Inferior parietal cortex (tissue), 1 donor: ENCODE measurements at regions not wholly inside any gene's neighbourhood (a gene's known extent, or its start where the extent isn't known, plus 50 kb on each side); places are given as distances from the start of the nearest gene placed in this dataset.

Source experiments
- DNase-seq: peaks from one replicate; pipeline ENCODE4 v3.0.0-alpha.2; 2016; ENCODE audit errors: extremely low spot score

GRCh38 chr16:87129771-87130170 is 187.4 kb downstream of the C16orf95 start:
- no peak for DNase-seq

DNA sequence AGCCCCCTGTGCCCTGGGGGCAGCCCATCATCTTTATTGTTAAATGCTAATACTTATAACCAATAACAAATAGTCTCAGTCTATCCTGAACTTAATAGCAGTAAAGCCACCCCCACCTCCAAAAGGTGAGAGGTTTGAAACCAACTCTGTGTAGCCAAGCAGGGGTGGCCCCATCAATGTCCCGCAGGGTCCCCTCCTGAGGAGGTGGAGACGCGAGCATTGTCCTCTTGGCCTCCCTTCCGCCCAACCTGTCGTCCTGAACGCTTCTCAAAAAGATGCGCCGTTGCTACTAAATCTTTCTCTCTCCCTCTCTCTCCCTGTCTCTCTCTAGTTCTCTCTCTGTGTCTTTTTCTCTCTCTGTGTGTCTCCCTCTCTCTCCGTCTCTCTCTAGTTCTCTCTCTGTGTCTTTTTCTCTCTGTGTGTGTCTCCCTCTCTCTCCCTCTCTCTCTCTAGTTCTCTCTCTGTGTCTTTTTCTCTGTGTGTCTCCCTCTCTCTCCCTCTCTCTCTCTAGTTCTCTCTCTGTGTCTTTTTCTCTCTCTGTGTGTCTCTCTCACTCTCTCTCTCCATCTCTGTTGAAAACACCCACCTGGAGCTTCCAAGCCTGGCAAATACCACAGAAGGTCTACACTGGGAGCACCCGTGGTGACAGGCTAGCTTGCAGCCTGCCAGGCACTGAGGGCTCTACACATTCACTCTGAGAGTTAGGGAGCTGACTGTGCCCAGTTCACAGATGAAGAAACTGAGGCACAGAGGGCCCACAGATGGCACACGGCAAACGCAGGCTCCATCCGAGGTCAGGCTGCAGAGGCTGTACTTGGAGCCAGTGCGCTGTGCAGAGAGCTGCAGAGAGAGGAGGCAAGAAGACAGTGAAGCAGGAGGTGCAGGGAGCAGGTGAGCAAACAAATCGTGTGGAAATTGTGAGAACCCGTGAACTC is 185.9 kb downstream of the C16orf95 start:
- no peak for DNase-seq

DNA sequence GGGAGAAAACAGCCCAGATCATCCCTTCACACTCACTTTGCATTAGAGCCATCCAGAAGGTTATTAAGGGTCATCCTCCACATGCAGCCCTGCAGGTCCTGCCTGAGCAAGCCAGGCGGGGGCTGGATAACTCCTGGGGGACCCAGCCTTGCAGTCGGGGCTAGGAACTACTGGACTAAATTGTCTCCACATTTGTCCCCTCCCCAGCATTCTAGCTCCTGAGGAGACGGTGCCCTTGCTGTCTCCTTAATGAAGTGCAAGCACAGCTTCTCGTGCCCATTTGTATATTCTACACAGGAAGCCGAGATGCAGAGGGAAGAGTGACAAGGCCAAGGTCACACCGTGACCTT is 185.2 kb downstream of the C16orf95 start:
- DNase-seq: no peak

- peak; percentile 27 for DNase-seq
Observed at GRCh38 chr16:87132361-87133014, 184.7 kb downstream of the C16orf95 start.

- no peak for DNase-seq
Observed at GRCh38 chr16:87133112-87133850, 183.9 kb downstream of the C16orf95 start.

DNA sequence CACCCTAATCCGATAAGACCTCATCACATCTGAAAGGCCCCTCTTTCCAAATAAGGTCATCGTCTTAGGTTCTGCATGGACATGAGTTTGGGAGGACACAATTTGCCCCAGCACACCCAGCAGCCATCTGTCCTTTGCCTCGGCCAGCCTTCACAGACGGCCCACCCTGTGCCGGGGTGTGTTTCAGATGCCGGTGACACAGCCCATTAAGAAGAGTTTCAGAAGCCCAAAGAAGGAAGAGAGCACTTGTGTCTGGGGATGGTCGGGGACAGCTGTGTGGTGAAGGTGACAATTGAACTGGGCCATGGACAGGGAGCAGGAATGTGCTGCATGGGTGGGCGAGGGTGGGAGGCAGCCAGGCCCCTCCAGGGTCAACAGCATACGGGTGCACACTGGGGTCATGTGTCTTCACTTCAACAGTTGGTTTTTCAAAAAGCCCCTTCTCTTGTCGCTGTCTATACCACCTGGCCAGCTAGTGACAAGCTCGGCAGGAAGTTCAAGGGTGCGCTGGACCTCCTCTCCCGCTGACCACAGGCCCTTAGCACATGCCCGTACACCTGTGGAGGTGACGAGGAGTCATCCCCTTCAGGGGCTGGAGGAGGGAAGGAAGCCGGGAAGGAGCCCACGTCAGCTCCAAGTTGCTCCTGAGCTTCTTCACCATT is 183.1 kb downstream of the C16orf95 start:
- no peak for DNase-seq

DNA sequence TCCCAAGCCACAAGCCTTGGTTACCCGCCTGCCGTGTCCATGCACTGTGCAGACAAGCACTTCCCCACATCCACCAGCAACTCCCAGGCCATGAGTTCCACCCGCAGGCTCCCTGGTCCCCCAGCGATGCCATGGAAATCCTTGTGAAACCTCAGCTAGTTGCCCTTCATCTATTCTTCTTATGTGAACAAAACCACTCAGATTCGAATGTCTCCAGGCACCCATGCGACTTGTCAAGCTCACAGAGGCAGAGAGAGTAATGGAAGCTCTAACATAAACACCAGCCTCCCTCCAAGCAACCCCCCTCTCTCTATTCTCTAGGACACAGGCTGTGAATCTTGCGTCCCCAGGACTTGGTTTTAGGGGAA is 182.6 kb downstream of the C16orf95 start:
- no peak for DNase-seq

- DNase-seq: no peak
Observed at GRCh38 chr16:87135246-87136030, 181.8 kb downstream of the C16orf95 start.

- no peak for DNase-seq
Observed at GRCh38 chr16:87138316-87138715, 178.9 kb downstream of the C16orf95 start.

- DNase-seq: no peak
Observed at GRCh38 chr16:87138738-87139267, 178.4 kb downstream of the C16orf95 start.

GRCh38 chr16:87140211-87141200 is 176.7 kb downstream of the C16orf95 start:
- DNase-seq: no peak

GRCh38 chr16:87141402-87141801 is 175.8 kb downstream of the C16orf95 start:
- DNase-seq: no peak

GRCh38 chr16:87143661-87144121 is 173.5 kb downstream of the C16orf95 start:
- DNase-seq: no peak

- DNase-seq: no peak
Observed at GRCh38 chr16:87144232-87144631, 173.0 kb downstream of the C16orf95 start.

- DNase-seq: no peak
Observed at GRCh38 chr16:87145181-87146176, 171.7 kb downstream of the C16orf95 start.

GRCh38 chr16:87146676-87147075 is 170.5 kb downstream of the C16orf95 start:
- no peak for DNase-seq

DNA sequence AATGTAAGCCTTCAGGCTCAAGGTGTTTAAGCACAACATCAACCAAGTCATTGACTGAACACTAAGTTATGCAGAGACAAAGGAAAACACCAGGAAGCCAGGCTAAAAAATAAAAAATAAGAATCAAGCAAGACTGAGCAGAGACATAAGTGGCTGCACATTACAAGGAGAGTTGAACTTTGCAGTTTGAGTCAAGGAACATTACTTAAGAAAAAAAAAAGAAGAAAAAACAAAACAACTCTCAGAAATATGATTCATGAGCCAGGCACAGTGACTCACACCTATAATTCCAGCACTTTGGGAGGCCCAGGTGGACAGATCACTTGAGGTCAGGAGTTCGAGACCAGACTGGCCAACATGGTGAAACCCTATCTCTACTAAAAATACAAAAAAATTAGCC is 168.1 kb downstream of the C16orf95 start:
- DNase-seq: no peak

DNA sequence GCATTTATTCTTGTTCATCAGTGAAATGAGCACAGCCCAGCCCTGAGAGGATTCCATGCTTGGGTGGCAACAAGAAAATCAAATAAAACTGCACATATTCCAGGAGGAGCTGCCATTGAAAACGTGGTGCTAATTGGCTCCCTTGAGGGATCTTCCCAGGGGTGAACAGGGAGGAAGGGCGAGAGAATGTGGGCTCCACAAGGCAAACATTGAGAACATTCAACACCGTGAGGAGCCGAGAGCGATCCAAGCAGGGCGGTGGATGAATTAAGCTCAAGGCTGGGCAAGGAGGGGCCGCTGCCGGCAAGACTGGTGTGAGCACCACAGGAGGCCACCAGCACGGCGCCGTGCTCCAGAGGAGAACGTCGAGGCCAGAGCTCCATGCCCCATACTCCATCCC is 166.9 kb downstream of the C16orf95 start:
- no peak for DNase-seq
